GDM1 (cell line): ENCODE measurements at regions not wholly inside any gene's neighbourhood (a gene's known extent, or its start where the extent isn't known, plus 50 kb on each side); places are given as distances from the start of the nearest gene placed in this dataset.
"Not testable (repeated sequence)": the region's sequence is repeated elsewhere in the genome, so short reads cannot be mapped to it uniquely, and the experiment has no call there.

Source experiments
- DNase-seq: peaks from one replicate; lab custom pipeline; 2025; lab: John Stamatoyannopoulos, UW

- no peak for DNase-seq
These were observed 111.5 kb downstream of the NPY start for GRCh38 chr7:24395512-24395911.

GRCh38 chr7:24396387-24396786 is 112.4 kb downstream of the NPY start:
- DNase-seq, result not testable (repeated sequence)

- no peak for DNase-seq
These were observed 117.9 kb downstream of the NPY start for GRCh38 chr7:24401628-24402593.

GRCh38 chr7:24402655-24403054 is 118.7 kb downstream of the NPY start:
- DNase-seq, result no peak

- DNase-seq, result no peak
These were observed 119.6 kb downstream of the NPY start for GRCh38 chr7:24403557-24403956.

GRCh38 chr7:24404315-24404714 is 120.3 kb downstream of the NPY start:
- no peak for DNase-seq

GRCh38 chr7:24405002-24405401 is 121.0 kb downstream of the NPY start:
- DNase-seq, result no peak

- DNase-seq, result no peak
These were observed 122.2 kb downstream of the NPY start for GRCh38 chr7:24406053-24406788.

- DNase-seq, result no peak
These were observed 122.9 kb downstream of the NPY start for GRCh38 chr7:24406789-24407299.

- DNase-seq, result no peak
These were observed 124.0 kb downstream of the NPY start for GRCh38 chr7:24407965-24408364.

- no peak for DNase-seq
These were observed 124.9 kb downstream of the NPY start for GRCh38 chr7:24408798-24409430.

GRCh38 chr7:24409431-24410024 is 125.5 kb downstream of the NPY start:
- DNase-seq, result no peak

- no peak for DNase-seq
These were observed 127.2 kb downstream of the NPY start for GRCh38 chr7:24411226-24411625.

GRCh38 chr7:24417526-24418120 is 133.6 kb downstream of the NPY start:
- DNase-seq, result no peak

- DNase-seq, result no peak
These were observed 135.1 kb downstream of the NPY start for GRCh38 chr7:24419077-24419476.

GRCh38 chr7:24419511-24419910 is 135.5 kb downstream of the NPY start:
- DNase-seq, result no peak

- DNase-seq, result no peak
These were observed 138.5 kb downstream of the NPY start for GRCh38 chr7:24422441-24423010.

GRCh38 chr7:24425664-24426063 is 141.7 kb downstream of the NPY start:
- no peak for DNase-seq

- DNase-seq, result no peak
These were observed 143.1 kb downstream of the NPY start for GRCh38 chr7:24427048-24427447.

GRCh38 chr7:24428676-24429075 is 144.6 kb upstream of the PALS2 start:
- DNase-seq, result no peak

GRCh38 chr7:24432677-24433076 is 140.6 kb upstream of the PALS2 start:
- DNase-seq, result no peak
